ACC112 (cell line): ENCODE measurements at regions not wholly inside any gene's neighbourhood (a gene's known extent, or its start where the extent isn't known, plus 50 kb on each side); places are given as distances from the start of the nearest gene placed in this dataset.

Experiments
- H2AFZ ChIP-seq: fragments of 200-600 bp; sonication (generic); one replicate; pipeline ENCODE4 v1.6.0; 2017; ENCODE audit warnings: antibody characterized with exemption, low read length; ENCODE audit not compliant: unreplicated experiment
- H3K27ac ChIP-seq: fragments of 200-600 bp; sonication (generic); 2 replicates; pipeline ENCODE4 v1.5.1; 2014; ENCODE audit warnings: low read depth, mild to moderate bottlenecking, antibody characterized with exemption, low read length, moderate library complexity
- H3K27me3 ChIP-seq: fragments of 200-600 bp; sonication (generic); 2 replicates; pipeline ENCODE4 v1.6.1; 2014; ENCODE audit warnings: mild to moderate bottlenecking, antibody characterized with exemption, low read length, moderate library complexity, mixed read lengths; ENCODE audit not compliant: insufficient read depth
- H3K36me3 ChIP-seq: fragments of 200-600 bp; sonication (generic); 2 replicates; pipeline ENCODE4 v1.6.1; 2016; ENCODE audit warnings: mild to moderate bottlenecking, antibody characterized with exemption, low read length, moderate library complexity, mixed read lengths; ENCODE audit not compliant: insufficient read depth
- H3K4me1 ChIP-seq: fragments of 200-600 bp; sonication (generic); one replicate; pipeline ENCODE4 v1.6.1; 2016; ENCODE audit warnings: low read length, mixed read lengths; ENCODE audit not compliant: insufficient read depth, unreplicated experiment, control insufficient read depth
- H3K4me3 ChIP-seq: fragments of 200-600 bp; sonication (generic); 2 replicates; pipeline ENCODE4 v1.5.1; 2014; ENCODE audit warnings: mild to moderate bottlenecking, low read depth, low read length
- H3K79me2 ChIP-seq: fragments of 200-600 bp; sonication (generic); one replicate; pipeline ENCODE4 v1.6.0; 2016; ENCODE audit warnings: low read length; ENCODE audit not compliant: control insufficient read depth, unreplicated experiment, insufficient read depth

DNA sequence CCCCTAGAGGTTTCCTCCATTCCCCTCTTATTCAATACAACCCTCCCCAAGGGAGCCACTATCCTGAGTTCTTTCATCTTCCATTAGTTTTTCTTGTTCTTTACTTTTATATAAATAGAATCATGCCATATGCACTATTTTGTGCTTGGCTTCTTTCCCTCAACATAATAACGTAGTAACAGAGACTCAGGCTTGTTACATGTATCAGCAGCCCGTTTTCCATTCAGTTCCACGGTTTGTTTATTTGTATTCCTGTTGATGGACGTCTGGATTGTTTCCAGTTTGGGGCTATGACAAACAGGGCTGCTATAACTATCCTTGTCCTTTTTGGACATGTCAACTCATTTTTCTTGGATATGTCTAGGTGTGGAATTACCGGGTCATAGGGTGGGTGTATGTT lies 264.4 kb upstream of the MKI67 start:
- Histone ChIP-seq H3K36me3 (no peaks in the 10 kb centered on the region), H3K79me2 (no peaks in the 10 kb centered on the region), H3K27me3 (no peaks in the 10 kb centered on the region), H2AFZ (no peak overlapping the region), H3K4me3 (no peak overlapping the region), H3K4me1 (no peaks in the 10 kb centered on the region), H3K27ac (no peak overlapping the region)

DNA sequence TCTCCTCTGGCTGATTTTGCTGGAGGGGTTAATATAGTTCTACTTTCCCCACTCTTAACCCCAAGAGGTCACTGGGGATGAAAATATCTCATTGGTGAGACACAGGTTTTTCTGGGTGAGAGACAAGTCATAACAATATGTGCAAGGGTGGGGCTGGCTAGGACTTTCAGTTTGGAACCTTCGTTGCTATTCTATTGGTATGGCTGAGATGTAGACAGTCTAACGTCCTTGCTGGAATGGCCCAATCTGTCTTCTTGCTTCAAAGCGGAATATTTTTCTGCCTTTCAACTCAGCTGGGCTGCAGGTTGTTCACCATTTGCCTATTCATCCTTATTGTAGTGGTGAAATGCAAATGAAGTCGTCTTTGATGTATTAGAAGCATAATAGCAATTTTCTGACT lies 267.3 kb upstream of the MKI67 start:
- Histone ChIP-seq H3K27ac (no peak overlapping the region), H3K4me1 (no peaks in the 10 kb centered on the region), H2AFZ (no peak overlapping the region), H3K79me2 (no peaks in the 10 kb centered on the region), H3K36me3 (no peaks in the 10 kb centered on the region), H3K4me3 (no peak overlapping the region), H3K27me3 (no peaks in the 10 kb centered on the region)

DNA sequence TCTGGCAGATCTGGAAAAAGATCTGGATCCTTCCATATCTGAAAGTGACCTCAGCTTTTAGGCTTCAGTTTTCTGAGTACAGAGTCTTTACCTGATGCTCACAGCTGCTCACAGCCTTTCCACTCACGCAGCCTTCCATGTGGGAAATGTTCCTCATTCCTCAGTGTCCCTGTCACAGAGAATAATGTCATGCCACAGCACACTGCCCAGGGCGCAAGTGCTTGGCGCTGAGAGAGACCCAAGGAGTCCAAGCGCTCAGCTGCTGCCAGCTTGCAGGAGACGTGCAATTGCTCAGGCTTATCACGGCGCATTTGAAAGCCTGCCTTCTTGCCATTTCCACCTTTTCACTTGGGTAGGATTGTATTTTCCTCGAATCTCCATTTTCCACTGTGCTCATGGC lies 271.9 kb upstream of the MKI67 start:
- no peak overlapping the region for H3K27ac ChIP-seq
- H3K79me2 ChIP-seq: no peaks in the 10 kb centered on the region
- no peaks in the 10 kb centered on the region for H3K27me3 ChIP-seq
- no peak overlapping the region for H3K4me3 ChIP-seq
- H3K36me3 ChIP-seq: no peaks in the 10 kb centered on the region
- no peak overlapping the region for H2AFZ ChIP-seq
- H3K4me1 ChIP-seq: no peaks in the 10 kb centered on the region

DNA sequence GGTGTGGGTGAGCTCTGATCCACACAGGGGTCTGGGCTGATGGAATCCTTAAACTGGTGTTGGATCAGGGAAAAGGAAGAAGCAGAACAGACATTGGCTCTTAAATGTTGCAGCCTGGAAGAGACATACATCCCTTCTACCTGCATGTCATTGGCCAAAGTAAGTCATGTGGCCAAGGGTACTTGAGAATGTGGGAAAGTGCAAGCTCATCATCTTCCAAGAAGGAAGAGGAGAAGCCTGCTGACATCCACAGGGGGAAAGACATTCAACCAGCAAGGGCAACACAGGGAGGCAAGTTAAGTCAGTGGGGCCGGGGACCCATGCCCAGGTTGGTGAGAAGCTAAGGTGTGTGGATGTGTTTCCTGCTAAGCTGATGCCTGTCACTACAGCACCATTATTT lies 272.8 kb upstream of the MKI67 start:
- H3K27ac ChIP-seq: no peak overlapping the region
- H2AFZ ChIP-seq: no peak overlapping the region
- H3K4me3 ChIP-seq: no peak overlapping the region
- no peaks in the 10 kb centered on the region for H3K4me1 ChIP-seq
- H3K27me3 ChIP-seq: no peaks in the 10 kb centered on the region
- H3K36me3 ChIP-seq: no peaks in the 10 kb centered on the region
- H3K79me2 ChIP-seq: no peaks in the 10 kb centered on the region

DNA sequence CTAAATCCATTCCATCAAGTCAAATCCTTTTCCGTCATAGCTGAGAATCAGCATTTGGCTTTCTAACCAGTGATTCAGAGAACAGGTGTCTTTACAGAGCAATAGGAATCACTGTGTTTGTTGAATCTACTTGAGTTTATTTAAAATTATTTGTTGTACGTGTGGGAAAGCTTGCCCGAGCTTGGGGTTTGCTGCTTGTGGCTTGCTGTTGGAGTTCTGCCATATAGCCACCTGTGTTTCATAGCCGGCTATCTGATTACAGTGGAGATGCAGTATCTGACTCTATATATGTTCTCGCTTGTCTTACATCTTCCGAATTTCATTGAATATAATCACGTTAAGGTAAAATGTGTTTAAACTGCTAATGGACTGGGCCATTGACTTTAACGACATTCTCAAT lies 274.3 kb upstream of the MKI67 start:
- no peaks in the 10 kb centered on the region for H3K27me3 ChIP-seq
- H3K36me3 ChIP-seq: no peaks in the 10 kb centered on the region
- H2AFZ ChIP-seq: no peak overlapping the region
- H3K4me3 ChIP-seq: no peak overlapping the region
- no peaks in the 10 kb centered on the region for H3K79me2 ChIP-seq
- no peaks in the 10 kb centered on the region for H3K4me1 ChIP-seq
- H3K27ac ChIP-seq: no peak overlapping the region

DNA sequence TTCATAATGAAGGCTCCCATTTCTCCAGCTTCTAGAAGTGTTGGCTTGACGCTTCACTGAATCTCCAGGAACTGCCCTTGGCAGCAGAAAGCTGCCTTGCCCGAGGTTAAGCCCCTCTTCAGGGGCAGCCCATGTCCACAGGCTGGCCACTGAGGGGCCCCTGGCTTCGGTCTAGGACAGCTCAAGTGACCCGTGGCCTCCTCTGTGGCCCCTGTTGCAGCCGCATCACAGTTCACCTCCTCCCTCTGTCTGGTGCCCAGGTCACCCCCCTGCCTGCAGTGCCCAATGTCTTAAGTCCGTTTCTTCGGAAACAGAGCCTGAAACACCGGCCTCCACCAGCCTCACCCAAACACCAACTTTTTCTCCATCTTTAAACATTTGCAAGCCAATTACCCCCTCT lies 279.2 kb upstream of the MKI67 start:
- Histone ChIP-seq H3K36me3 (no peaks in the 10 kb centered on the region), H3K27ac (no peak overlapping the region), H3K27me3 (no peaks in the 10 kb centered on the region), H3K4me3 (no peak overlapping the region), H2AFZ (no peak overlapping the region), H3K4me1 (no peaks in the 10 kb centered on the region), H3K79me2 (no peaks in the 10 kb centered on the region)

DNA sequence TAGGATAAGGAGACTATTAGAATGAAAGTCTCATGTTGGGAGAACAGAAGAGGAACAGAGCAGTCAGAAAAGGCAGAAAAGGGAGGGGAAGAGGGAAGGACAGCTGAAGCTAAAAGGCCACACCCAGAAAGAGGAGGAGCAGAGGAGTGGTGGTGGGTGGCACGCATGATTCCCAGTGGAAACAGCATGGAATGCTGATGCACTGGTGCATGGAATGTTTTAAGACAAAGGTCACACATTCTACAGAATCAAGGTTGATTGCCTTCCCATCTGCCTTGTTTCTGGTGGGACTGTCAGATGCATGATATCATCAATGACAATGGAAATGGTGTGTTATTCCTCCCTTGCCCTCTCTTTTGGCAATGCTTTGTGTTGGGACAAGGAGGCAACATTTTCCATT lies 285.4 kb upstream of the MKI67 start:
- Histone ChIP-seq H3K4me1 (no peaks in the 10 kb centered on the region), H3K27me3 (no peaks in the 10 kb centered on the region), H3K36me3 (no peaks in the 10 kb centered on the region), H3K27ac (no peak overlapping the region), H3K79me2 (no peaks in the 10 kb centered on the region), H3K4me3 (no peak overlapping the region), H2AFZ (no peak overlapping the region)

DNA sequence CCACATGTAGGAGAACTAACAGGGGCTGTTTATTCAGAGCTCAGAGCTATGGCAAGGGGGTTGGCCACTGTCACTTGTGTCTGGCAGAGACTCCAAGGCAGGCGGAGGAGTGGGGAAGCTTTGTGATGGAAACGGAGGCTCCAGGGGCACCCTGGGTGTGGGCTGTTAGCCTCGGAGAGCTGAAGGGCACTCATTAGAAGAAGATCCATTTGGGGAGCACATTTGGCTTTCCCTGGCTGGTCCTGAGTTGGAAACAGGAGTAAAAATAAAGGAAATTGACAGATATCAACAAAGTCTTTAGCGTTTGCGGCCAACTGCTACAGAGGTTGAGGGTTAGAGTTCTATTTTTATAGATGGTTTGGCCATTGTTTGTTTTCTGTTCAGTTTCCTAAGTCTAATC lies 288.3 kb upstream of the MKI67 start:
- Histone ChIP-seq H3K27ac (no peak overlapping the region), H2AFZ (no peak overlapping the region), H3K27me3 (no peaks in the 10 kb centered on the region), H3K79me2 (no peaks in the 10 kb centered on the region), H3K4me1 (no peaks in the 10 kb centered on the region), H3K4me3 (no peak overlapping the region), H3K36me3 (no peaks in the 10 kb centered on the region)

DNA sequence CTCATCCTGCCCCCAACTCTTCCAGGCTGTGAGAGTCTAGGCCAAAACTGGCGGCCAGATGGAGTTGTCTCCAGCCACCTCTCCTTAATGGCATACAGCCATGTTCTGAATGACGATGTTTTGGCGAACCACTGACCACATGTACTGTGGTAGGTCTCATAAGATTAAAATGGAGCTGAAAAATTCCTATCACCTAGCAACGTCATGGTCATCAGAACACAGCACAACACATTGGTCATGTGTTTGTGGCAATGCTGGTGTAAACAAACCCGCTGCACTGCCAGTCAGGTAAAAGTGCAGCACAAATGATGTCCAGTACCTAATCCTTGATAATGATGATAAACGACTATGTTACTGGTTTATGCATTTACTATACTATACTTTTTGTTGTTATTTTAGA lies 290.0 kb upstream of the MKI67 start:
- Histone ChIP-seq H2AFZ (no peak overlapping the region), H3K36me3 (no peaks in the 10 kb centered on the region), H3K79me2 (no peaks in the 10 kb centered on the region), H3K4me1 (no peaks in the 10 kb centered on the region), H3K27ac (no peak overlapping the region), H3K27me3 (no peaks in the 10 kb centered on the region), H3K4me3 (no peak overlapping the region)

DNA sequence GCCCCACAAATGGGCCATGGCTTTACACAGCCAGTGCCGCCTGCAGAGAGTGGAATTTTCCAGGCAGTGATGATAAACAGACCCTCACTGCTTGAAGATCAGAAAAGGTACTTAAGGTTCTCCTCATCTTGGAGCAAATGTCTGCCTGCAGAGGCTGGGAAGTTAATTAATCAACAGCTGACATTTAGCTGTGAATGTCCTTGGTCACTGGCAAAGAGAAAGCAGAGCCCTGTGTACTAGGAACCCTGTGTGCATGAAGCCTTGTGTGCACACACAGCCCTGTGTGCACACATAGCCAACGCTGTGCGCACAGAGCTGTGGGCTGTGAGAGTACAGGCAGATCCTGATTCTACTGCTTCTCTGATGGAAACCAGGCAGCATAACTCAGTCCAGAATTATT lies 291.6 kb upstream of the MKI67 start:
- no peak overlapping the region for H3K4me3 ChIP-seq
- H3K27me3 ChIP-seq: no peaks in the 10 kb centered on the region

DNA sequence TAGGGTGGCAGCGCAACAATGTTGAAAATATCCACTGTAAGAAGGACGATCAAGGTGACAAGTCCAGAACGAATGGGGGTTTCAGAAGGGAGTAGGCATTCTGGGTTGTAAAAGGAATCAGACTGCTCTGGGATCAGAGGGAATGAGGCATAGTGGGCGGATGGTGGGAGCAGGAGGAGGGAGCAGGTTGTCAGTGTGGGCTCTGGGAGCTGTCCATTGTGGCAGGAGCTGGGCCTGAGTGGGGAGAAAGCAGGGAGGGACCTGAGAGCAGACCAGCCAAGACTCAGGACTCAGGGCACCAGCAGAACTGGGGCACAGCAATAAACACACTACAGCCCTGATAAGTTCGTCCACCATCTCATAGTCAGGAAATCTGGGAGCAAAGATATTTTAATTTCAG lies 292.6 kb upstream of the MKI67 start:
- no peaks in the 10 kb centered on the region for H3K4me1 ChIP-seq
- H2AFZ ChIP-seq: no peak overlapping the region
- no peak overlapping the region for H3K27ac ChIP-seq
- no peaks in the 10 kb centered on the region for H3K27me3 ChIP-seq
- H3K4me3 ChIP-seq: no peak overlapping the region
- no peaks in the 10 kb centered on the region for H3K36me3 ChIP-seq
- no peaks in the 10 kb centered on the region for H3K79me2 ChIP-seq

More for the DNA sequence above, 291.6 kb upstream of the MKI67 start:
- Histone ChIP-seq H3K79me2 (no peaks in the 10 kb centered on the region), H3K27ac (no peak overlapping the region), H2AFZ (no peak overlapping the region), H3K36me3 (no peaks in the 10 kb centered on the region), H3K4me1 (no peaks in the 10 kb centered on the region)
